IPS-18a (cell line): ENCODE measurements at regions not wholly inside any gene's neighbourhood (a gene's known extent, or its start where the extent isn't known, plus 50 kb on each side); places are given as distances from the start of the nearest gene placed in this dataset.

Experiments used
- H3K27ac ChIP-seq: one replicate; pipeline ENCODE4 v1.5.1; 2013; ENCODE audit warnings: low read length
- H3K27me3 ChIP-seq: one replicate; pipeline ENCODE4 v1.6.1; 2013; ENCODE audit warnings: mild to moderate bottlenecking, low read length; ENCODE audit not compliant: control insufficient read depth, insufficient read depth
- H3K36me3 ChIP-seq: one replicate; pipeline ENCODE4 v1.6.1; 2013; ENCODE audit warnings: low read depth, low read length; ENCODE audit not compliant: control insufficient read depth
- H3K4me1 ChIP-seq: one replicate; pipeline ENCODE4 v1.6.1; 2013; ENCODE audit warnings: low read depth, low read length; ENCODE audit not compliant: control insufficient read depth
- H3K4me3 ChIP-seq: one replicate; pipeline ENCODE4 v1.5.1; 2013; ENCODE audit warnings: low read length
- H3K9ac ChIP-seq: one replicate; pipeline ENCODE4 v1.6.1; 2013; ENCODE audit warnings: mild to moderate bottlenecking, low read length, moderate library complexity
- H3K9me3 ChIP-seq: one replicate; pipeline ENCODE4 v1.6.1; 2013; ENCODE audit warnings: low read depth, low read length; ENCODE audit not compliant: control insufficient read depth

DNA sequence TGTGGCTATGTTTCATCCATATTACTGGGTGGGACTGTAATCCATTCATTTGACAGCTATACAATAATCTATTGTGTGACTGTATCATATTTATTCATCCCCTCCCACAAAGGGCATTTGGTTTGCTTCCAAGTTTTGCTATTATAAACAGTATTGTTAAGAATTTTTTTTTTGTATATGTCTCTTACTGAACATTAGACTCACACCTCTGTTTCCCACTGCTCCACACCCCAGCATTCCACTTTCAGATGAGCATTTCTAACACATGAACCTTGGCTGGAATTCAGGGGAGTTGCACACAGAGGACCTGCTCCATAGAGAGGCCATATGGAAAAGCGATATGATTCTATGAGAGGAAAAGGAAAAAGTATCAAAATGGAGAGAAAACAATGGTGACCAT is 81.6 kb upstream of the DKK2 start:
- no peak overlapping the region for H3K9ac ChIP-seq
- H3K9me3 ChIP-seq: peaks cover under 1% of the 10 kb centered on the region
- H3K4me3 ChIP-seq: no peak overlapping the region
- no peak overlapping the region for H3K27ac ChIP-seq
- no peaks in the 10 kb centered on the region for H3K36me3 ChIP-seq
- H3K4me1 ChIP-seq: peaks cover 14% of the 10 kb centered on the region
- no peaks in the 10 kb centered on the region for H3K27me3 ChIP-seq

DNA sequence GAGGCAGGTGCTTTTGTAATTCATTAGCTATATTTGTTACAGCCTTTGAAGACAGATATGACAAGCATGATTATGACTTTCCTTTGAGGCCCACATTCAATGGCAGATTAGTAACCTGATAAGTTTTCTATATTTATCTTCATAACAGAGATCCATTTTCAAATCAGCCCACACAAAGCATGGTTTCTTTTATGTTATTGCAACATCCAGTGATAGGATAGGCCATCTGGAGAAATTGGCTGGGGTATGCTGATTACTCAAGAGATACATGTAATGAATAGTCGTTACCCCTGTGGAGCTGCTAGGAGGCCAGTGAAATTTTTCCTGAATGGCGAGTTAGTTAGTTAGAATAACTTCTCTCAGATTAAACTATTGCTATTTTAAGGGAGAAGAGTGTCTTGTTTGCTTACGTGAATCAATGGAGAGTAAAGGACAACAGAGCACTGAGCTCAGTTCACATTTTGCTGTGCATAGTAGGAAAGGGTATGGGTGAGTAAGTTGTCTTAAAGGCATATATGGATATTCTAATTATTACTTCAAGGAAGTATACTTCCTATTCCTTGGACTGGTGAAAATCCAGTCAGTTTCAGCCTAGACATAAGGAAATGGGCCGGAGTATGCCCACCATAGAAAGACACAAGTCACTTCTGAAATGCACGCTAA is 79.2 kb upstream of the DKK2 start:
- Histone ChIP-seq H3K27me3 (no peaks in the 10 kb centered on the region), H3K9me3 (peaks cover 4% of the 10 kb centered on the region), H3K9ac (no peak overlapping the region), H3K4me3 (no peak overlapping the region), H3K36me3 (no peaks in the 10 kb centered on the region), H3K4me1 (peaks cover 1% of the 10 kb centered on the region), H3K27ac (no peak overlapping the region)

DNA sequence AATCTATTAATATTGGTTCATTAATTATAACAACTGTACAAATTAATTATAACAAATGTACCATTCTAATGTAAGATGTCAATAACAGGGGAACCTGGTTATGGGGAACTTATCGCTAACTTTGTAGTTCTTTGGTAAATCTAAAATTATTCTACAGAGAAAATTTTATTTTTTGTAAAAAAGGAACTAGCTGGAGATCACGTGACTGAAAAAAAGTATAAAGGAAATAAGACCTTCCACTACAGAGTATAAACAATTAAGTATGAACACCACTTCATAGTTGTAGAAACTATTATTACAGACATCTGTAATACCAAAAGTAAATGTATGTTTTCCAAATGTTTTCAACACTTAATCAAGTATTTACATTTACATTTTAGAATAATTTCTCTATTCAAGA is 77.9 kb upstream of the DKK2 start:
- Histone ChIP-seq H3K9me3 (peaks cover 4% of the 10 kb centered on the region), H3K4me3 (no peak overlapping the region), H3K4me1 (no peaks in the 10 kb centered on the region), H3K36me3 (no peaks in the 10 kb centered on the region), H3K27me3 (no peaks in the 10 kb centered on the region), H3K27ac (no peak overlapping the region), H3K9ac (no peak overlapping the region)

- Histone ChIP-seq H3K9ac (no peak overlapping the region), H3K4me1 (peaks cover 8% of the 10 kb centered on the region), H3K27me3 (no peaks in the 10 kb centered on the region), H3K4me3 (no peak overlapping the region), H3K36me3 (no peaks in the 10 kb centered on the region), H3K9me3 (no peaks in the 10 kb centered on the region), H3K27ac (no peak overlapping the region)
Observed at GRCh38 chr4:107098401-107098800, 62.3 kb upstream of the DKK2 start.

- H3K27ac ChIP-seq: no peak overlapping the region
- no peaks in the 10 kb centered on the region for H3K36me3 ChIP-seq
- no peak overlapping the region for H3K9ac ChIP-seq
- no peaks in the 10 kb centered on the region for H3K9me3 ChIP-seq
- peaks cover 8% of the 10 kb centered on the region for H3K4me1 ChIP-seq
- no peaks in the 10 kb centered on the region for H3K27me3 ChIP-seq
- no peak overlapping the region for H3K4me3 ChIP-seq
Observed at GRCh38 chr4:107094976-107095375, 58.9 kb upstream of the DKK2 start.

- no peak overlapping the region for H3K9ac ChIP-seq
Observed at GRCh38 chr4:107094332-107094731, 58.2 kb upstream of the DKK2 start.

More at GRCh38 chr4:107094332-107094731, 58.2 kb upstream of the DKK2 start:
- Histone ChIP-seq H3K4me1 (peaks cover 8% of the 10 kb centered on the region), H3K9me3 (no peaks in the 10 kb centered on the region), H3K4me3 (no peak overlapping the region), H3K27me3 (no peaks in the 10 kb centered on the region), H3K27ac (no peak overlapping the region), H3K36me3 (no peaks in the 10 kb centered on the region)
